ENCODE measurements at regions not wholly inside any gene's neighbourhood (a gene's known extent, or its start where the extent isn't known, plus 50 kb on each side); places are given as distances from the start of the nearest gene placed in this dataset.
"Not testable (repeated sequence)": the region's sequence is repeated elsewhere in the genome, so short reads cannot be mapped to it uniquely, and the experiment has no call there.

DNA sequence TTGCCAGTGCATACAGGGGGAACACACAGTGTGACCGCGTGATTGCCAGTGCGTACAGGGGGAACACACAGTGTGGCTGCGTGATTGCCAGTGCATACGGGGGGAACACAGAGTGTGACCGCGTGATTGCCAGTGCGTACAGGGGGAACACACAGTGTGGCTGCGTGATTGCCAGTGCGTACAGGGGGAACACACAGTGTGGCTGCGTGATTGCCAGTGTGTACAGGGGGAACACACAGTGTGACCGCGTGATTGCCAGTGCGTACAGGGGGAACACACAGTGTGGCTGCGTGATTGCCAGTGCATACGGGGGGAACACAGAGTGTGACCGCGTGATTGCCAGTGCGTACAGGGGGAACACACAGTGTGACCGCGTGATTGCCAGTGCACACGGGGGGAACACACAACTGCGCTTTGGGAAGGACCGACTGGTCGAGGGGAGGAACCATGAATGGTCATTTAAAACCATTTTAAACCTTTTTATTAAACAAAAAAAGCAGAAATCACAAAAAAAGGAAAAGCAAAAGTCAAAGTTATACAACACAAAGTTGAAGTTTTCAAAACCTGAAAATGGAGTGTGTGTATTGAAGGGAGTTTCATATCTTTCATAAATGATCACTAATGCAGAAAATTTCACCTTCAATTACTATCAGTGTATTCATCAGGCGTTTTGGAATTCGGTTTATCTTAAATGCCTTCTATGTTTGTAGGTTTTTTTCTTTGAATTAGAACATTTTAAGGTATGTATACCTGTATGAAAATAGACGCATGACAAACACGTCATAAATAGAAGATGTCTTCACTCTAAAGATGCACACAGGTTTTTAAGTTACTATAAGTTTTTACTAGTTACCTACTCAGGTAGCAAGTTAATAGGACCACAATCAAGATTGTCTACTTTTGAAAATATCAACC is 141.0 kb downstream of the RTP5 start:
- not testable (repeated sequence) for DNase-seq

- no peak for DNase-seq
Observed at GRCh38 chr2:242011167-242011513, 141.6 kb downstream of the RTP5 start.

- no peak for DNase-seq
Observed at GRCh38 chr2:242011516-242011915, 142.0 kb downstream of the RTP5 start.

- DNase-seq: no peak
Observed at GRCh38 chr2:242011991-242012764, 142.6 kb downstream of the RTP5 start.

- DNase-seq: no peak
Observed at GRCh38 chr2:242012956-242013764, 143.6 kb downstream of the RTP5 start.

DNA sequence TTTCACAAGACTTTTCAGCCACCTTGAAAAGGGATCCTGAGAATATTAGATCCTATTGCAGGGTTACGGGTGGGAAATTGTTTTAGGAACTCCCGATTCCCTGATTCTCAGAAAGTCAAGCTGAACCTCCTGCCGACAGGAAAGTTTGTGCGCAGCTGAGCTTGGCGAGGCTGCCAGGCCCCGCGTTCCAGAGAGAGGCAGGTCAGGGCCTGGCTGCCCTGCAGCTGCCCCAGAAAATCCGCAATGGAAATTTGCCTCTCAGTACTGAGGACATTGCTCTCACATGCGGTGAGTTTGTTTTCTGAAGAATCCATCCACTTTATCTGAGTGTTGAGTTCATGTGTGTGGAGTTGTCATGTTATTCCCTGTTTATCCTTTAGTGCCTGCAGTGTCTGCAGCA is 144.2 kb downstream of the RTP5 start:
- no peak for DNase-seq

- no peak for DNase-seq
Observed at GRCh38 chr2:242015108-242016065, 145.9 kb downstream of the RTP5 start.

GRCh38 chr2:242017086-242017485 is 147.6 kb downstream of the RTP5 start:
- DNase-seq: no peak

- not testable (repeated sequence) for DNase-seq
Observed at GRCh38 chr2:242018416-242018815, 148.9 kb downstream of the RTP5 start.

GRCh38 chr2:242019344-242019743 is 149.8 kb downstream of the RTP5 start:
- no peak for DNase-seq

GRCh38 chr2:242020196-242021004 is 150.9 kb downstream of the RTP5 start:
- DNase-seq: no peak

DNA sequence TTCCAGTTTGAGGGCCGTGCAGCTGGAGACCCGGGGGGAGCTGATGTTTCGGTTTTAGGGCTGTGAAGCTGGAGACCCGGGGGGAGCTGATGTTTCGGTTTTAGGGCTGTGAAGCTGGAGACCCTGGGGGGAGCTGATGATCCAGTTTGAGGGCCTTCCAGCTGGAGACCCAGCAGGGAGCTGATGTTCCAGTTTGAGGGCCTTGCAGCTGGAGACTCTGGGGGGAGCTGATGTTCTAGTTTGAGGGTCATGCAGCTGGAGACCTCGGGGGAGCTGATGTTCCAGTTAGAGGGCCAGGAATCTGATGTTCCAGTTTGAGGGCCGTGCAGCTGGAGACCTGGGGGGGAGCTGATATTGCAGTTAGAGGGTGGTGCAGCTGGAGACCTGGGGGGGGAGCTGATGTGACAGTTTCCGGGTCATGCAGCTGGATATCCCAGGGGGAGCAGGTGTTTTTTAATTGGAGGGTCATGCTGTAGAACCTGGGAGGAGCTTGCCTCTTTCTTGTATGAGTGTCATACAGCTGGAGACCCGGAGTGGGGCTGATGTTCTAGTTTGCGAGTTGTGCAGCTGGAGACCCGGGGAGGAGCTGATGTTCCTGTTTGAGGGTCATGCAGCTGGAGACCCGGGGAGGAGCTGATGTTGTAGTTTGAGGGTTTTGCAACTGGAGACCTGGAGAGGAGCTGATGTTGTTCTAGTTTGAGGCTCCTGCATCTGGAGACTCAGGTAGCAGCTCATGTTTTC is 153.2 kb downstream of the RTP5 start:
- no peak for DNase-seq

DNA sequence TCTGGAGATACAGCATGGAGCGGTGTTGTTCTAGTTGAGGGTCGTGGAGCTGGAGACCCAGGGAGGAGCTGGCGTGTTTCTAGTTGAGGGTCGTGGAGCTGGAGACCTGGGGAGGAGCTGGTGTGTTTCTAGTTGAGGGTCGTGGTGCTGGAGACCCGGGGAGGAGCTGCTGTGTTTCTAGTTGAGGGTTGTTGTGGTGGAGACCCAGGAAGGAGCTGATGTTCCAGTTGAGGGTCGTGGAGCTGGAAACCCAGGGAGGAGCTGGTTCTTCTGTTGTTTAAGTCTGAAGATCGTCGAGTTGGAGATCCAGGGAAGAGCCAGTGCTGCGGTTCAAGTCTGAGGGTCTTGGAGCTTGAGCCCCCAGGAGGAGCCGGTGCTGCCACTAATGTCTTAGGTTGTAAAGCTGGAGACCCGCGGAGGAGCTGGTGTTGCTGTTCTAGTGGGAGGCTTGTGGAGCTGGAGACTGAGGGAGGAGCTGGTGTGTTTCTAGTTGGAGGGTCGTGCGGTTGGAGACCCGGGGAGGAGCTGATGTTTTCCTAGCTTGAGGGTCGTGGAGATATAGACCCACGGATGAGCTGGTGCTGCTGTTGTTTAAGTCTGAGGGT is 155.3 kb downstream of the RTP5 start:
- DNase-seq: no peak

GRCh38 chr2:242027676-242028450 is 158.3 kb downstream of the RTP5 start:
- DNase-seq: no peak

DNA sequence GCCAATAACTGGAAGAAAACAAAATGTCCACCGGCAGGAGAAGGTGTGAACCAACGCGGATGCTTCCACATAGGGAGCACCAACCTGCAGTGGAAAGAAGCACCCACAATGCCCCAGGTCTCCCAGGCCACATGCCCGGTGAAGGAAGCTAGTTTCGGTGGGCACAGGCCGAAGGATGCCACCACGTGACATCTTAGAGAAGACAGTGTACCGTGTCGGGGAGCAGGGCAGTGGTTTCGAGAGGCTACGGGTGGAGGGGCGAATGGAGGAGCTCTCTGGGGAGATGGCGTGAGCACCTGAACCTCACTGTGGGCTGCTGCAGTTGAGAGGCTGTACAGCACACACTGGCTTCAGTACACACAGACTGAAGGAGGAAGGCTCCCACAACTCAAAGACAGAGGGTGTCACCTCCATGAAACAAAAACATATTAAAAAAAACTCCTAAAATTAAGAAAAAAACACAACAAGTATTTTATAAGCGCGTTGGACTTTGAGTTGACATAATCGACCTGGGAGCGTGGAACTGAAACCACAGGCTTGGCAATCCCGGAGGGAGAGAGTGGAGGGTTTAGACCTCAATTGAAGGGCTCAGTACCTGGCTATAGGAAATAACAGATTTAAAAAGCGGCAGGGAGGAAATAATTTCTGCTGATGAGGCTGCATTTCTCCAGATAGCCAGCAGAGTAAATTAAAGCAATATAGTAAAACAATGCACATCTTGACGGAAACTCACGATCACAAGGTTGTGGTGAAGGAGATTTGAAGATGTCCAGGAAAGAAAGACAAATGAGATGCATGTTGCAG is 160.1 kb downstream of the RTP5 start:
- DNase-seq: no peak

DNA sequence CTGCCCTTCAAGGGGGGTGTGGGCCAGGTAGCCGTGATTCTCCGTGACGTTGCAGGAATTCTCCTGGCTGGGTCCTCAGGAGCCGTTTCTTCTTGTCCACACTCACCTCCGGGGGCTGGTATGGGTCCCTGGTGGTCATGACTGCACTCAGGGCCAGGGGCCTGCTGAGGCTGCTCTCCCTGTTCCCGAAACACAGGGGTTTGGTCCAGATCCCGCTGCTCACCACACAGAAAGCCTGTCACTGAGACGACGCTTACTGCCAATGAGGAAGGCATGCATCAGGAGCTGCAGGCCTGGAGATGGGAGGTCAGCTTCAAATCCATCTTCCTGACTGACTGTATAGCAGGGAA is 160.7 kb downstream of the RTP5 start:
- no peak for DNase-seq

- DNase-seq: no peak
Observed at GRCh38 chr2:242030858-242031257, 161.3 kb downstream of the RTP5 start.

GRCh38 chr2:242031481-242032019 is 162.0 kb downstream of the RTP5 start:
- DNase-seq: no peak
